ENCODE measurements at regions not wholly inside any gene's neighbourhood (a gene's known extent, or its start where the extent isn't known, plus 50 kb on each side); places are given as distances from the start of the nearest gene placed in this dataset.
"Not testable (repeated sequence)": the region's sequence is repeated elsewhere in the genome, so short reads cannot be mapped to it uniquely, and the experiment has no call there.

GRCh38 chr6:23531666-23532065 lies 594.3 kb upstream of the NRSN1 start:
- DNase-seq: no peak

GRCh38 chr6:23532227-23532626 lies 593.8 kb upstream of the NRSN1 start:
- no peak for DNase-seq

DNA sequence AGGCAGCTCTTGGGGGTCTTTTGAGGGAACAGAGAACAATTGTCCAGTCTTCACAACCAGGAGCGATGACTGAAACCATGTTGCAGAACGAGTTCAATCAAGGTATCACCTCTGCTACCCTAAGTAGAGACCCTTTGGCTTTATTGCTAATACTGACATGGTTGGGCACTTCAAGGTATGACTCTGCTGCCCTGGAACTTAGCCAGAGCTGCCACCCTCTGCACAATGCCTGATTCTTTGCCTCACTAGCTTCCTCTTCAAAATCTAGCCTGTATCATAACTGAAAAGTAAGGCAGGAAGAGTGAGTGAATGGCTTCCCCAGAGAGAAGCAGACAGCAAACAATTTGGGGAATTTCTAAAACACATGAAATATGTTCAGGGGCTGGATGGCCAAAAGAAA lies 592.7 kb upstream of the NRSN1 start:
- no peak for DNase-seq

- no peak for DNase-seq
These were observed 592.1 kb upstream of the NRSN1 start for GRCh38 chr6:23533944-23534343.

DNA sequence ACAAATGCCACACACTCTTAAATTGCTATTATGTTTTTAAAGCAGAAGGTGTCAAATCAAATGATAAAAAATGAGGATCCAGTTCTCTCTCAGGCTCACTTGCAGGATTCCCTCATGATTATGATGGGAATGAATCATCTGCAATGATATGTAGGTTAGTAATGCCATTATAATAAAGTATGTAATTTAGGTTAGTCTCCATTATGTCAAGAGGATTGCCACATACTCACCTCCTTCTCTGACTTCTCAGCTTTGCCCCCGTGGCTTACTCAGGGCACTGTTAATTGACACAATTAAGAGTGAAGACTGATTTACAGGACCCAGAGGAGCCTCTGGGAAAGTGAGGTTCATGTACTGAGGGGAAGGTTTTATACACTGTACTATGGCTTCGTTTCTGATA lies 591.7 kb upstream of the NRSN1 start:
- no peak for DNase-seq

- DNase-seq: no peak
These were observed 590.9 kb upstream of the NRSN1 start for GRCh38 chr6:23535101-23535500.

DNA sequence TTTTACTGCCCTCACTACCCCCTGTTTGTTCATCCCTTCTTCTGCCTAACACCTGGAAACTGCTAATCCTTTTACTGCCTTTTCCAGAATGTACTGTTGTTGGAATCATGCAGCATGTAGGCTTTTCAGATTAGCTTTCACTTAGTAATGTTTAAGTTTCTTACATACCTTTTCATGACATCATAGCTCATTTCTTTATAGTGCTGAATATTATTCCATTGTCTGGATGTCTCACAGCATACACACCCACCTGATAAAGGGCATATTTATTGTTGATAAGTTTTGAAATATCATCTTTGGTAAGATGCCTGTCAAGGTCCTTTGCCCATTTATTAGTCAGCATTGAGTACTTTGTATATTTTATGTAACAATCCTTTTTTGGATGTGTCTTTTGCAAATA lies 588.2 kb upstream of the NRSN1 start:
- DNase-seq: no peak

DNA sequence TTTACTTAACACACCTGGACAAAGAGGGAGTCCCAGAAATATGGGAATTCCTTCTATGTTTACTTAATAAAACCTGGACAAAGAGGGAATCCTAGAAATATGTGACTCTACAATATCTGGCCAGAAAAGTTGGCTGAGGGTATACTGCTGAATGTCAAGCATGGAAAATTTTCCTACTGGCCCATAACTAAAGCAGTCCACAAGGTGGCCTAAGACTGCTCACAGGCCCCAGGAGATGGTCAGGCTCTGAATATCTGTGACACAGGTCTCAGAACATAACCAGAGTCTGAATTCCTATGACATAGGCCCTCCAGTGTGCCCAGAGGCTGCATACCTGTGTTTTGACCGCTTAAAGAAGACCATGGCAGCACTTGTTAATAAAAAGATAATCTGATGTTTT lies 578.2 kb upstream of the NRSN1 start:
- no peak for DNase-seq

- not testable (repeated sequence) for DNase-seq
These were observed 571.1 kb upstream of the NRSN1 start for GRCh38 chr6:23554953-23555352.

DNA sequence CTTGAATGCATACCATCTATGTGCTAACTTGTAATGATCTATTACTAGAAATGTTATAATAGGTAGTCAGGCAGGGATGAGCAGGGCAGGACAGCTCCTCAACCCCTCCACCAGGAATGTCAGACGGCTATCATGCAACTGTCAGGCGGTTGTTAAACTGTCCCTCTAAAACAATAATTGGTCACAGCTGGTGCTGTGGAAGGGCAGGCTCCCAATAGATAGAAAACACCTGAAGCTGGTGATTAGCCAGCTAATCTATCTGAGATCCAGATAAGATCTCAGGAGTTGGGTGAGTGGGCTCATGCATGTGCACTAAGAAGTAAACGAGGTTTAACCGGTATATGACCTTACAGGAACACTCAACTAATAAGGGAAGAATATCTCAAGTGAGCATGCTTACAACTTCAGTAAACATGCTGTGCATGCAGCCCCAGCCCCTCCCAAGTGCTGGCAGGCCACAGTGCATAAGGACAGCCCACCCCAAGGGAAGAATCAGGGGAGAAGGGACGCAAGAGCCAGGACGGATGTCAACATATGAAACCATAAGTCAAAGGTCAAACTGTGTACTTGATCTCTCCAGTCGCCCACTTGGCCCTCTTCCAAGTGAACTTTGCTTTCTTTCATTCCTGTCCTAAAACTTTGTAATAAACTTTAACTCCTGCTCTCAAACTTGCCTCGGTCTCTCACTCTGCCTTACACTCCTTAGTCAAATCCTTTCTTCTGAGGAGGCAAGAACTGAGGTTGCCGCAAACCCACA lies 566.2 kb upstream of the NRSN1 start:
- DNase-seq: no peak

GRCh38 chr6:23561732-23562131 lies 564.3 kb upstream of the NRSN1 start:
- DNase-seq: no peak

DNA sequence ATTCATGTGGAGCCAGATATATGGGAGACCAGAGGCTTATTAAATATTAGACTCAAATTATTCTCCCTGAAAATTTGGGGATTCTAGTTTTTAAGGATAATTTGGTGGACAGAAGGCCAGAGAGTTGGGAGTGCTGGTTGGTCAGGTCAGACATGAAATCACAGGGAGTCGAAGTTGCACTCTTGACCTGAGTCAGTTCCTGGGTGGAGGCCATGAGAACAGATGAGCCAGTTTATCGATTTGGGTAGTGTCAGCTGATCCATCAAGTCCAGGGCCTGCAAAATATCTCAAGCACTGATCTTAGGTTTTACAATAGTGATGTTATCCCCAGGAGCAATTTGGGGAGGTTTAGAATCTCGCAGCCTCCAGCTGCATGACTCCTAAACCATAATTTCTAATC lies 563.5 kb upstream of the NRSN1 start:
- DNase-seq: no peak

DNA sequence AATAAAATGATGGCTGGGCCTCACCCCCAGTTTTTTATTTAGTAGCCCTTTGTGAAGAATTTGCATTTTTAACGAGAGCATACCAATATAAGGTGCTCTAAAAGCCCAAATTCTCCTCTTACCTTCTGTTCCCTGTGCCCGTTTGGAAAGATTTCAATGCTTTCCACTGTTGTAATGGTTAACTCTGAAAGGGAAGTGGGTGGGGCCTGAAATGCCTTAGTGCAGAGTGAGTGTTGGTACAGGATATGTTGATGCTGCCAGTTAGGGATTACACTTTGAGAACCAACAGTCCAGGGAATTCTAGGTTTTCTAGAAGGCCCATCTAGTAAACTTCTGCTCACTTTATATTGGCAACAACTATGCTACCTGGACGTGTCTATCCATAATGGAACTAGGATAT lies 562.7 kb upstream of the NRSN1 start:
- DNase-seq: no peak

DNA sequence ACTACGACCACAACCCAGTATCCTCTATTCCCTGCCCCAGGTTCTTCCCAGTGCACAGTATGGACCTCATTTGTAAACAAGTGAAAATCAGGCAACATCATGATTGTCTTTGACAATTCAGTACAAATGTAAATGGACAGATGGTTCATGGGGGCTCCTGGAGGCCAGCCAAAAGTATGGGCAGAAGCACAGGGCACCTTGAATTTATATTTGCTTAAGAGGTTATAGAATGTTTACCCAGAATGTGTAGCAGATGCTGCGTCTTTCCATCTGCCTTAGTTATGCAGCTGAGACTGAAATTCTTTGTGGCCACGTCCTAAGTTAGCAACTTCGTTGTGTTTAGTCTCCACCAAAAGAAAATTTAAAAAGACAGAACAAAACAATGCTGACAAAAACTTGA lies 559.6 kb upstream of the NRSN1 start:
- DNase-seq: no peak

DNA sequence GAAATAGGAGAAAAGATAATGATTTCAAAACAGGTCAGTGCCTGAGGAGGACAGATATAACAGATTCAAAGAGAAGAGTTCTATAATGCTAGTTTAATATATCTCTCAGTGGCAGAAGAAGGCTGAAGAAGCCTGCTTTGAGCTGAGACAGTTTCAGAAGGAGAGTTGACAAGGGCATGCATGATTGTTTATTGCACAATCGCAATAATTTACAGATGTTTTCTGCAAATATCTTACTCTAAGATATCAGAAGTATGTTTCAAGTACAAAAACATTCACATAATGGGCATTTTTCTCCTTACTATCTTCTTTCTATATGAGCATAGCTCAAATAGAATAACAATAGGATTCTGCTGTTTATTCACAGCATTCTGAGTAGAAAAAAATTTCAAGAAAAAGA lies 557.7 kb upstream of the NRSN1 start:
- DNase-seq: no peak

DNA sequence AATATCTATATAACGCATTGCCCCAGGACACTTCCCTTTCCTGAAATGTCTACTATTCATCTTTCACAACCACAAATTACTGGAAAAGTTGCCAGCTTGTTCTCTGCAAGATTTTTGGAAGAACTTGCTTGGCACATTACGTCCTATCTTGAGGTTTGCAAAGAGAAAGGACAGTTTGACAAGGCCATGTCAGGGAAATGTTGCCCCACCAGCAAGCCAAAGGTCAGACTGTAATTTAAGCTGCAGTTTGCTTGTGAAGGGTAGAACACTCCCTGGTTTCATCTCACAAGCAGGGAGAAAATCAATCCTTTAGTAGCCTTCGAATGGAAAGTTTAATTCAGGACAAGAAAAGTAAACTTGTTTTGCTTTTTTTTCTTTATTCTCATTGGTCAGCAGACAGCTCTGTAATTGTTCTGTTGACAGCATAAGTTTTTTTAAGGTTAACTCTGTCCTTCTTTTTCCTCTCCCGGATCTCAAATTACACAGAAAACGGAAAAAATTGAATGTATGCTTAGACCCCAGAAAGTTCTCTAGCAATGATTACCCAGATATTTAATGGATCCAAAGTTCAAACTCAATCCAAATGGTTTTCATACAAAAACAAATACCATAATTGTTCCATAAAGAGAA lies 541.8 kb upstream of the NRSN1 start:
- DNase-seq: no peak

DNA sequence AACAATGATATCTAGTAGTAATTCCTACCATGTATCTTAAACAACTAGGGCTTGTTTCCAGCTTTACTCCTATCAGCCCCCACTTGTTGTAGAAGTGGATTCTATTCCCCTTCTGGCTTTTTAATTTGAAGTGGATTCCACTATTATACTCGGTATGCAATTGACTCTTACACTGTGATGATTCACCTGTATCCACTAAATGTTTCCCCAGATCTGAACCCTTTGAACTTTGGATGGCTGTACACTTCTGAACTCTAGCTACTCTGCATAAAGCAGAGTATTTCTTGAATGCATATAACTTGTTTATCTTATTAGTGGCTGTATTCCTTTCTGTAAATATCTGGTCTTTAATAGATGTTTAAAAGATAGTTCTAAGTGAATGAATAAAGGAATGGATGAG lies 538.4 kb upstream of the NRSN1 start:
- no peak for DNase-seq

DNA sequence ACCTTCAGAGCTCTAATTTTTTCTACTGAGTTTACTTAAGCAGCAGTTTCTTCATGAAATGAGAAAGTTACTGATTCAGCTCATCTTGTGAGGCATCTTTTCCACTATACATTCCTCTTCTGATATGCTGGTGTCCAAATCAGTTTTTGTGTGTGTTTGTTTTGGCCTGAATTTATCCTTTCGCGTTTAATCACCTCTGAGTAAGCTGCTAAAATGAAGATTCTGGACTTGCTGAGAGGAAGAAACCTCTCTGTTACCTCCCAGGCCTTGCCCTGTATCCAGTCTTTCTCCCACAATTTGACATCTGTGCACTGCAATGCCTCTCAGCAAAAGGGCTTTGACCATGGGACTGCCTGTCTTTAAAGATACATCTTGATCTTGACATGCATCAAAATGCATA lies 536.2 kb upstream of the NRSN1 start:
- DNase-seq: no peak

- no peak for DNase-seq
These were observed 535.4 kb upstream of the NRSN1 start for GRCh38 chr6:23590498-23591126.

GRCh38 chr6:23591761-23592160 lies 534.3 kb upstream of the NRSN1 start:
- no peak for DNase-seq

DNA sequence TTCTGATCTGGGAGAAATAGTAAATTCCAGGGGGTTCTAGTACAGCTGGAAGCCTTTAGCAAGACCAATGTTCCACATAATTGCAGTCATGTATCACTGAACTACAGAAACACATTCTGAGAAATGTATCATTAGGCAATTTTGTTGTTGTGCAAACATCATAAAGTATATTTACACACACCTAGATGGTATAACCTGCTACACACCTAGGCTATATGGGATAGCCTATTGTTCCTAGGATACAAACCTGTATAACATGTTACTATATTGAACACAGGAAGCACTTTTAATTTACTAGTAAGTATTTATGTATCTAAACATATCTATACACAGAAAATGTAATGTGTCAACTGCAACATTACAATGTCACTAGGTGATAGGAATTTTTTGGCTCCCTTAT lies 525.9 kb upstream of the NRSN1 start:
- DNase-seq: no peak

- no peak for DNase-seq
These were observed 524.1 kb upstream of the NRSN1 start for GRCh38 chr6:23601811-23602345.

GRCh38 chr6:23608931-23609435 lies 517.0 kb upstream of the NRSN1 start:
- DNase-seq: no peak

Measured in T-helper 1 cell (primary cell).